ENCODE measurements at regions not wholly inside any gene's neighbourhood (a gene's known extent, or its start where the extent isn't known, plus 50 kb on each side); places are given as distances from the start of the nearest gene placed in this dataset.

DNA sequence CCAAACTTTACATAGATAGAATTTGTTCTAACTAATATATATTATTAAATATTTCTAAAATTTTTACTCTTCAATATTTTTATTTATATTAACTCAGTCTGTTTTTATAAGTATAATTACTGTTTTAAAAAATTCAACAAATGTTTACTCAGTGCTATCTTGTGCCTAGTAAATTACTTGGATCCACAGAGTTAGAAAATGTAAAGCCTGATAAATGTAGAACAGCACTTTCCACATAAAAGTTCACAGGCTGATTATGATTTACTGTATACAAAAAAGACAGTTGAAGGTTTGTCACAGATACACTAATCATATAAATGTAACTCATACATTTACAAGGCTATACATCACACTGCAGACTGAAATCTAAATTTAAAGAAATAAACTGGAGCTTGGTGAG lies 170.0 kb downstream of the FOXG1 start:
- Histone ChIP-seq H3K27ac (ENCODE audit: low read depth, low read length) (no peak overlapping the region), H3K4me1 (ENCODE audit: control insufficient read depth in 1 of 2, insufficient read depth in 2 of 2, low read length in 2 of 2) (no peaks in the 10 kb centered on the region), H3K27me3 (ENCODE audit: control insufficient read depth in 1 of 2, insufficient read depth in 2 of 2, low read length in 2 of 2) (no peaks in the 10 kb centered on the region), H3K36me3 (ENCODE audit: control insufficient read depth in 1 of 2, insufficient read depth in 2 of 2, low read length in 2 of 2) (no peaks in the 10 kb centered on the region), H3K4me3 (ENCODE audit: low read depth in 1 of 2, low read length in 2 of 2) (no peak overlapping the region), H3K9me3 (ENCODE audit: control insufficient read depth in 1 of 2, low read length in 2 of 2) (peaks cover 0 to 6% of the 10 kb centered on the region in 2 donors), H3K9ac (ENCODE audit: low read depth in 1 of 2, low read length in 2 of 2) (no peak overlapping the region)

DNA sequence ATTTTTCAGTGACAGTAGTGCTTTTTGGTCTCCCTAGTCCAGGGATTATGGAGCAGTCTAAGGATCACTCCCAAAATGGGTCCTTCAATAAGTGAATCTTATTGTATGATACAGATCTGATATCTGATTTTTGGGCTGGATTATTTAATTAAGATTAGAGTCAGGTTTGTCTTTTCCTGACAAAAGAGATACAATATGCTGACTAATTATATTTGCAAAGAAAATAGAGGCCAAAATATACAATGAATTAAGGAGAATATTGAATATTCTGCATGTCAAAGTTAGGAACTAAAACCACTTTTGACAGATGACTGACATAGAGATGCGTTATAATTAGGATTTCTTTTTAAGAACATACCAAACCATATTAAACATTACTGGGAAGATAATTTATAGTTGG lies 175.2 kb downstream of the FOXG1 start:
- Histone ChIP-seq H3K4me3 (ENCODE audit: low read depth in 1 of 2, low read length in 2 of 2) (no peak overlapping the region), H3K36me3 (ENCODE audit: control insufficient read depth in 1 of 2, insufficient read depth in 2 of 2, low read length in 2 of 2) (no peaks in the 10 kb centered on the region), H3K9me3 (ENCODE audit: control insufficient read depth in 1 of 2, low read length in 2 of 2) (peaks cover 0 to 3% of the 10 kb centered on the region in 2 donors), H3K9ac (ENCODE audit: low read depth in 1 of 2, low read length in 2 of 2) (no peak overlapping the region), H3K27me3 (ENCODE audit: control insufficient read depth in 1 of 2, insufficient read depth in 2 of 2, low read length in 2 of 2) (no peaks in the 10 kb centered on the region), H3K27ac (ENCODE audit: low read depth, low read length) (no peak overlapping the region), H3K4me1 (ENCODE audit: control insufficient read depth in 1 of 2, insufficient read depth in 2 of 2, low read length in 2 of 2) (no peaks in the 10 kb centered on the region)

DNA sequence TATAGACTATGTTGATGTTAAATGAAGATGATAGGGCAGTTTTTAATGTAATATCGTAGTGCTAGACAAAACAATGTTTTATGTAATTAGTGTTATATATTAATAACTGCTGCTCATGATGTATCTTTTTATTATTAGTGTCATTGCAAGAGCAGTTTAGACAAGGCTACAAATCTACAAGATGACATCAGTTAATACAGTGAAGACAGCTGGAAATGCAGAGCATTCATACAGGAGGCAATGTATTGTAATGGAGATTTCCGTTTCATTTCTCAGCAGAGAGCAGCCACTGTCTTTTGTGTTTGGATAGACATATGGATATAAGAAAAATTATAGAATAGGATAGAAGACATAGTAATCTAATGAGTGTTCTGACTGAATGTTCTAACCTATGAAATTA lies 178.0 kb downstream of the FOXG1 start:
- Histone ChIP-seq H3K4me3 (ENCODE audit: low read depth in 1 of 2, low read length in 2 of 2) (no peak overlapping the region), H3K27ac (ENCODE audit: low read depth, low read length) (no peak overlapping the region), H3K27me3 (ENCODE audit: control insufficient read depth in 1 of 2, insufficient read depth in 2 of 2, low read length in 2 of 2) (no peaks in the 10 kb centered on the region), H3K9me3 (ENCODE audit: control insufficient read depth in 1 of 2, low read length in 2 of 2) (no peaks in the 10 kb centered on the region), H3K9ac (ENCODE audit: low read depth in 1 of 2, low read length in 2 of 2) (no peak overlapping the region), H3K4me1 (ENCODE audit: control insufficient read depth in 1 of 2, insufficient read depth in 2 of 2, low read length in 2 of 2) (no peaks in the 10 kb centered on the region), H3K36me3 (ENCODE audit: control insufficient read depth in 1 of 2, insufficient read depth in 2 of 2, low read length in 2 of 2) (no peaks in the 10 kb centered on the region)

DNA sequence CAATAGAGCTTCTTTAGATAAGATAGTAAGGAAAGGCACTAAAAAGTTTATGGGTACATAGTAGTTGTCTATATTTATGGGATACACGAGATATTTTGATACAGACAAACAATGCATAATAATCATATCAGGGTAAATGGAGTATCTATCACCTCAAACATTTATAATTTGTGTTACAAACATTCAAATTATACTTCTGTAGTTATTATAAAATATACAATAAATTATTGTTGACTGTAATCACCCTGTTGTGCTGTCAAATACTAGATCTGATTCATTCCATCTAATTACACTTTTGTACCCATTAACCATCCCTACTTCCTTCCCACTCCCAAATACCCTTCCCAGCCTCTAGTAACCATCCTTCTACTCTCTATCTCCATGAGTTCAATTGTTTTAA lies 179.7 kb downstream of the FOXG1 start:
- no peaks in the 10 kb centered on the region for H3K36me3 ChIP-seq (ENCODE audit: control insufficient read depth in 1 of 2, insufficient read depth in 2 of 2, low read length in 2 of 2)
- no peaks in the 10 kb centered on the region for H3K9me3 ChIP-seq (ENCODE audit: control insufficient read depth in 1 of 2, low read length in 2 of 2)
- H3K4me3 ChIP-seq (ENCODE audit: low read depth in 1 of 2, low read length in 2 of 2), result no peak overlapping the region

DNA sequence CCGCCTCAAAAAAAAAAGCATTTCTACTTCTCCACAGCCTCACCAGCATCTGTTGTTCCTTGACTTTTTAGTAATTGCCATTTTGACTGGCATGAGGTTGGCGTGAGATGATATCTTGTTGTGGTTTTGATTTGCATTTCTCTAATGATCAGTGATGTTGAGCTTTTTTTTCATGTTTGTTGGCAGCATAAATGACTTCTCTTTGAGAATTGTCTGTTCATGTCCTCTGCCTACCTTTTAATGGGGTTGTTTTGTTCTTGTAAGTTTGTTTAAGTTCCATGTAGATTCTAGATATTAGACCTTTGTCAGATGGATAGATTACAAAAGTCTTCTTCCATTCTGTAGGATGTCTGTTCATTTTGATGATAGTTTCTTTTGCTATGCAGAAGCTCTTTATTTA lies 182.9 kb downstream of the FOXG1 start:
- Histone ChIP-seq H3K27ac (ENCODE audit: low read depth, low read length) (no peak overlapping the region), H3K9me3 (ENCODE audit: control insufficient read depth in 1 of 2, low read length in 2 of 2) (peaks cover 0 to 3% of the 10 kb centered on the region in 2 donors), H3K9ac (ENCODE audit: low read depth in 1 of 2, low read length in 2 of 2) (no peak overlapping the region), H3K4me3 (ENCODE audit: low read depth in 1 of 2, low read length in 2 of 2) (no peak overlapping the region), H3K4me1 (ENCODE audit: control insufficient read depth in 1 of 2, insufficient read depth in 2 of 2, low read length in 2 of 2) (no peaks in the 10 kb centered on the region), H3K36me3 (ENCODE audit: control insufficient read depth in 1 of 2, insufficient read depth in 2 of 2, low read length in 2 of 2) (no peaks in the 10 kb centered on the region), H3K27me3 (ENCODE audit: control insufficient read depth in 1 of 2, insufficient read depth in 2 of 2, low read length in 2 of 2) (no peaks in the 10 kb centered on the region)

More for the DNA sequence above, 179.7 kb downstream of the FOXG1 start:
- Histone ChIP-seq H3K4me1 (ENCODE audit: control insufficient read depth in 1 of 2, insufficient read depth in 2 of 2, low read length in 2 of 2) (no peaks in the 10 kb centered on the region), H3K9ac (ENCODE audit: low read depth in 1 of 2, low read length in 2 of 2) (no peak overlapping the region), H3K27ac (ENCODE audit: low read depth, low read length) (no peak overlapping the region), H3K27me3 (ENCODE audit: control insufficient read depth in 1 of 2, insufficient read depth in 2 of 2, low read length in 2 of 2) (no peaks in the 10 kb centered on the region)

DNA sequence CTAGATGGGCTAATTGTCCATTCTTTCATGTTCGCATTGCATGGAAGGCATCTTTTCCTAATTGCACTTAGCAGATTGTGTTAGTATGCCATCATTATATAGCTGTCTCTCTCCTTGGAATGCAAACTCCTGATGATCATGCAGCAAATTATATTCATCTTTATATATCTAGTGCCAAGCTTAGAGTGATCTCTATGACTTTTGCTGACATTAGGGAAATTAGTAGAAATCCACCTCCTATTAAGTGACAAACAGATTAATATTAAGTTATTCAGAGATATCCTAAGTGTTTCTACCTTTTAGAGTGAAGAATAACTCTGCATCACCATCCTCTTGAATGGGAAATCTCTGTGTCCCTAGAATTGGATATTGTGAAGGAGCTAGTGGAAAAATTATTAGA lies 185.6 kb downstream of the FOXG1 start:
- H3K4me3 ChIP-seq (ENCODE audit: low read depth in 1 of 2, low read length in 2 of 2), result no peak overlapping the region
- no peak overlapping the region for H3K27ac ChIP-seq (ENCODE audit: low read depth, low read length)
- H3K9me3 ChIP-seq (ENCODE audit: control insufficient read depth in 1 of 2, low read length in 2 of 2), result peaks cover 0 to 3% of the 10 kb centered on the region in 2 donors
- no peaks in the 10 kb centered on the region for H3K27me3 ChIP-seq (ENCODE audit: control insufficient read depth in 1 of 2, insufficient read depth in 2 of 2, low read length in 2 of 2)
- H3K4me1 ChIP-seq (ENCODE audit: control insufficient read depth in 1 of 2, insufficient read depth in 2 of 2, low read length in 2 of 2), result no peaks in the 10 kb centered on the region
- no peak overlapping the region for H3K9ac ChIP-seq (ENCODE audit: low read depth in 1 of 2, low read length in 2 of 2)
- H3K36me3 ChIP-seq (ENCODE audit: control insufficient read depth in 1 of 2, insufficient read depth in 2 of 2, low read length in 2 of 2), result no peaks in the 10 kb centered on the region

DNA sequence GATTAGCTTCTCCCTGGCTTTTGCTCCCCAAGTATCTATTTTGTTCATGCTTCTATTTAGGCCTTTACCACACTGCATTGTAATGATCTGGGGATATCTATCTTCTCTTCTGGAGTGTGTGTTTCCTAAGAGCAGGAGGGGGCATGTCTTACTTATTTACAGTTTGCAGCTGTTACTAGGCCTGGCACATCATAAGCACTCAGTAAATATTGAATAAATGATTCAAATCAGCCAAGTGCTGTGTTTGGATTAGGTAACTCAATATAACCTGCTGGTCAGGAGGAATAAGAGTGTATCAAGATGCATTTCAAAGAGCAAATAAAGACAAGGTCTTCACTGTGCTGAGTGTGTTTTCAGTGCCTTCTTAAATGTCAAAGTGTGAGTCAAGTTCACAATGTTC lies 186.1 kb downstream of the FOXG1 start:
- no peaks in the 10 kb centered on the region for H3K27me3 ChIP-seq (ENCODE audit: control insufficient read depth in 1 of 2, insufficient read depth in 2 of 2, low read length in 2 of 2)

DNA sequence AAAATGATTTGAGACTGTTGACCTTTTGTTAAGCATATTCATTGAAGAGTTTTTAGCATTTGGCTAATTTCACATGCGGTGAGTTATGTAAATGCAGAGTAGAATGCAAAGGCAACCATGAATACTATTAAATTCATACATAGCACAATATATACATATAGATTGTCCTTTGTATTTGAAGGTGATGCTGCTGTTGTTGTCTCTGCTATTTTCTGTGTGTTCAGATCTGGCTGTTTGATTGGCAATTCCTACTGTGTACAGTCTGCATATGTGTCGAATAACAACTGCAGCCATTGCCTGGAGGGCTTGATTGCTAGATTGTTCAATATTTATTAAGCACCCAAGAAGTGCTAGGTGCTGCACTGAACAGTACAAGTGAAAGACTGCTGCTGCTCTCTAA lies 187.4 kb downstream of the FOXG1 start:
- H3K27me3 ChIP-seq (ENCODE audit: control insufficient read depth in 1 of 2, insufficient read depth in 2 of 2, low read length in 2 of 2), result no peaks in the 10 kb centered on the region
- no peak overlapping the region for H3K27ac ChIP-seq (ENCODE audit: low read depth, low read length)
- peaks cover 0 to 3% of the 10 kb centered on the region in 2 donors for H3K9me3 ChIP-seq (ENCODE audit: control insufficient read depth in 1 of 2, low read length in 2 of 2)
- no peak overlapping the region for H3K9ac ChIP-seq (ENCODE audit: low read depth in 1 of 2, low read length in 2 of 2)
- H3K4me1 ChIP-seq (ENCODE audit: control insufficient read depth in 1 of 2, insufficient read depth in 2 of 2, low read length in 2 of 2), result no peaks in the 10 kb centered on the region
- no peak overlapping the region for H3K4me3 ChIP-seq (ENCODE audit: low read depth in 1 of 2, low read length in 2 of 2)
- H3K36me3 ChIP-seq (ENCODE audit: control insufficient read depth in 1 of 2, insufficient read depth in 2 of 2, low read length in 2 of 2), result no peaks in the 10 kb centered on the region

More for the DNA sequence above, 186.1 kb downstream of the FOXG1 start:
- H3K36me3 ChIP-seq (ENCODE audit: control insufficient read depth in 1 of 2, insufficient read depth in 2 of 2, low read length in 2 of 2), result no peaks in the 10 kb centered on the region
- no peak overlapping the region for H3K27ac ChIP-seq (ENCODE audit: low read depth, low read length)
- H3K9me3 ChIP-seq (ENCODE audit: control insufficient read depth in 1 of 2, low read length in 2 of 2), result peaks cover 0 to 3% of the 10 kb centered on the region in 2 donors
- no peak overlapping the region for H3K4me3 ChIP-seq (ENCODE audit: low read depth in 1 of 2, low read length in 2 of 2)
- no peak overlapping the region for H3K9ac ChIP-seq (ENCODE audit: low read depth in 1 of 2, low read length in 2 of 2)
- no peaks in the 10 kb centered on the region for H3K4me1 ChIP-seq (ENCODE audit: control insufficient read depth in 1 of 2, insufficient read depth in 2 of 2, low read length in 2 of 2)

DNA sequence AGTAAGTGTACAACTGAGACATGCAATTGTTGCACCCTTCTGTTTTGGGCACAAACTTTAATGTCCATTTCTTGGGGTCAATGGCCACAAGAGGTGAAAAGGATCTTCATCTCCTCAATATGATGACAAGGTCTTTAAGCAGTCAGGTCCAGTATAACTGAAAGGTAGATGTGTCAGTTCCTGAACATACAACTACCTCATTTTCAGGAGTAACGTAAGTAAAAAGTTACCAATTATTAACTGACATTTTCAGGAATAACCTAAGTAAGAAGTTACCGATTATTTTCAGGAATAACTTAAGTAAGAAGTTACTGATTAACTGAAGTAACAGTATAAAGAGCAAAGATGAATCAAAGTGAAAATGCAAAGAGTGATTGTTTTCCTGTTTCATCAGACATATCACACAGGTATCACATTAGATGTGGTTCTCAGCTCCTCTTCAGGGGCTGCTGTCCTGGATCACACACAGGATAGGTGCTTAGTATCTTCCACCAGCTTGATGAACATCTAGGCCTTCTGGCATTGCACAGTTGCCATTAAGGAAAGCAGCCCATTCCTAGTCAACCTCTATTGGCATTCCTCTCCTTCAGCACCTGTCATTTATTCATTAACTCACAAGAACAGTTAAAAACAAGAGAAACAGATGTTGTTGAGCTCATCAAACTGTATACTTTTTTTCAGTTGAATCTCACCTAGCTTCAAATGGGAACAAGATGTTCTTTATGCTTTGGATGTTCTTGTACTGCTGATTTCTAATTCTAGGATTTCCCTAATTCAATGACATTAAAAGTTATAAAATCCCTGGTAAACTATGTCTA lies 200.0 kb downstream of the FOXG1 start:
- Histone ChIP-seq H3K36me3 (ENCODE audit: control insufficient read depth in 1 of 2, insufficient read depth in 2 of 2, low read length in 2 of 2) (no peaks in the 10 kb centered on the region), H3K4me1 (ENCODE audit: control insufficient read depth in 1 of 2, insufficient read depth in 2 of 2, low read length in 2 of 2) (no peaks in the 10 kb centered on the region), H3K4me3 (ENCODE audit: low read depth in 1 of 2, low read length in 2 of 2) (no peak overlapping the region), H3K9ac (ENCODE audit: low read depth in 1 of 2, low read length in 2 of 2) (no peak overlapping the region), H3K27me3 (ENCODE audit: control insufficient read depth in 1 of 2, insufficient read depth in 2 of 2, low read length in 2 of 2) (no peaks in the 10 kb centered on the region), H3K27ac (ENCODE audit: low read depth, low read length) (no peak overlapping the region), H3K9me3 (ENCODE audit: control insufficient read depth in 1 of 2, low read length in 2 of 2) (no peaks in the 10 kb centered on the region)

DNA sequence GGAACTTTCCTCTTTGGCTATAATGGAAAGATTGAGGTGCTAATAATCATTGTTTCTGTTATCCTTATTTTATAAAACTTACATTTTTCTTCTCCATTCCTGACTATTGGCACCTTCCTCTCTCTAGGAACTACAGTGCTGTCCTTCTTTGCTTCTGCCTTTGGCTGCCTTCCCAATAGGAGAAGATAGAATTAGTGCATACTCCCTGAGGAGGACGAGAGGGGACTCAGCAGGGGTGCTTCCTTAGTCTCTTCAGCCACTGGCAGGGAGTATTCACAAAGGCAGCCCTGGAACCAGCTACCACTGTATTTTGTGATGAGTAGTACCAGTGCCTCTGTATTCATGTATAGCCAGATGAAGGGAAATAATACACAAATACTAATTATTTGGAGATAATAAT lies 208.5 kb downstream of the FOXG1 start:
- H3K4me3 ChIP-seq (ENCODE audit: low read depth in 1 of 2, low read length in 2 of 2), result no peak overlapping the region
- no peaks in the 10 kb centered on the region for H3K36me3 ChIP-seq (ENCODE audit: control insufficient read depth in 1 of 2, insufficient read depth in 2 of 2, low read length in 2 of 2)
- H3K4me1 ChIP-seq (ENCODE audit: control insufficient read depth in 1 of 2, insufficient read depth in 2 of 2, low read length in 2 of 2), result no peaks in the 10 kb centered on the region
- no peak overlapping the region for H3K27ac ChIP-seq (ENCODE audit: low read depth, low read length)
- H3K27me3 ChIP-seq (ENCODE audit: control insufficient read depth in 1 of 2, insufficient read depth in 2 of 2, low read length in 2 of 2), result no peaks in the 10 kb centered on the region
- no peak overlapping the region for H3K9ac ChIP-seq (ENCODE audit: low read depth in 1 of 2, low read length in 2 of 2)
- H3K9me3 ChIP-seq (ENCODE audit: control insufficient read depth in 1 of 2, low read length in 2 of 2), result peaks cover 0 to 5% of the 10 kb centered on the region in 2 donors

All from duodenal mucosa (tissue), 2 donors.